ENCODE measurements at regions not wholly inside any gene's neighbourhood (a gene's known extent, or its start where the extent isn't known, plus 50 kb on each side); places are given as distances from the start of the nearest gene placed in this dataset.

DNA sequence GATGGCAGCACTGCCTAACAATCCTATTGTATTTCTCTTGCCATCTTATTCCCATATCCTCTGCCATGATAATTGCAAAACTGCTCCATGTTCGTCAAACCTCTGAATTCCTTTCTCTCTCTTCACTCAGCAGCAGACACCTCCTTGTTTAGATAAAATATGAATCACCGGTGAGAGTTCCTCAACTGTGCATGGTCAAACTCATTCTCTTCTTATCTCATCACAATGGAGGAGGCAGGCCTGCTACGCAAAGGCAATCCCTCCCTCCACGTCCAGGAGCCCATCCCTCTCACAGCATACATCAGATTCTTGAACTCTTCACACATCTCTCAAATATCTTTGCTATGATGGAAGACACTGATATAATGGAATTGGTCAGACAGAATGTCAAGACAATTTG, 90.1 kb upstream of the DAAM1 start (continued):
- TF ChIP-seq, protein P1, sequence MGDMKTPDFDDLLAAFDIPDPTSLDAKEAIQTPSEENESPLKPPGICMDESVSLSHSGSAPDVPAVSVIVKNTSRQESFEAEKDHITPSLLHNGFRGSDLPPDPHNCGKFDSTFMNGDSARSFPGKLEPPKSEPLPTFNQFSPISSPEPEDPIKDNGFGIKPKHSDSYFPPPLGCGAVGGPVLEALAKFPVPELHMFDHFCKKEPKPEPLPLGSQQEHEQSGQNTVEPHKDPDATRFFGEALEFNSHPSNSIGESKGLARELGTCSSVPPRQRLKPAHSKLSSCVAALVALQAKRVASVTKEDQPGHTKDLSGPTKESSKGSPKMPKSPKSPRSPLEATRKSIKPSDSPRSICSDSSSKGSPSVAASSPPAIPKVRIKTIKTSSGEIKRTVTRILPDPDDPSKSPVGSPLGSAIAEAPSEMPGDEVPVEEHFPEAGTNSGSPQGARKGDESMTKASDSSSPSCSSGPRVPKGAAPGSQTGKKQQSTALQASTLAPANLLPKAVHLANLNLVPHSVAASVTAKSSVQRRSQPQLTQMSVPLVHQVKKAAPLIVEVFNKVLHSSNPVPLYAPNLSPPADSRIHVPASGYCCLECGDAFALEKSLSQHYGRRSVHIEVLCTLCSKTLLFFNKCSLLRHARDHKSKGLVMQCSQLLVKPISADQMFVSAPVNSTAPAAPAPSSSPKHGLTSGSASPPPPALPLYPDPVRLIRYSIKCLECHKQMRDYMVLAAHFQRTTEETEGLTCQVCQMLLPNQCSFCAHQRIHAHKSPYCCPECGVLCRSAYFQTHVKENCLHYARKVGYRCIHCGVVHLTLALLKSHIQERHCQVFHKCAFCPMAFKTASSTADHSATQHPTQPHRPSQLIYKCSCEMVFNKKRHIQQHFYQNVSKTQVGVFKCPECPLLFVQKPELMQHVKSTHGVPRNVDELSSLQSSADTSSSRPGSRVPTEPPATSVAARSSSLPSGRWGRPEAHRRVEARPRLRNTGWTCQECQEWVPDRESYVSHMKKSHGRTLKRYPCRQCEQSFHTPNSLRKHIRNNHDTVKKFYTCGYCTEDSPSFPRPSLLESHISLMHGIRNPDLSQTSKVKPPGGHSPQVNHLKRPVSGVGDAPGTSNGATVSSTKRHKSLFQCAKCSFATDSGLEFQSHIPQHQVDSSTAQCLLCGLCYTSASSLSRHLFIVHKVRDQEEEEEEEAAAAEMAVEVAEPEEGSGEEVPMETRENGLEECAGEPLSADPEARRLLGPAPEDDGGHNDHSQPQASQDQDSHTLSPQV (IDR thresholded peaks at IDR 0.05): no peak
- TF ChIP-seq CREB1 (IDR thresholded peaks at IDR 0.05; ENCODE audit: low read depth) (no peak), SMARCA5 (IDR thresholded peaks at IDR 0.05) (no peak)
- TF ChIP-seq, protein P2, sequence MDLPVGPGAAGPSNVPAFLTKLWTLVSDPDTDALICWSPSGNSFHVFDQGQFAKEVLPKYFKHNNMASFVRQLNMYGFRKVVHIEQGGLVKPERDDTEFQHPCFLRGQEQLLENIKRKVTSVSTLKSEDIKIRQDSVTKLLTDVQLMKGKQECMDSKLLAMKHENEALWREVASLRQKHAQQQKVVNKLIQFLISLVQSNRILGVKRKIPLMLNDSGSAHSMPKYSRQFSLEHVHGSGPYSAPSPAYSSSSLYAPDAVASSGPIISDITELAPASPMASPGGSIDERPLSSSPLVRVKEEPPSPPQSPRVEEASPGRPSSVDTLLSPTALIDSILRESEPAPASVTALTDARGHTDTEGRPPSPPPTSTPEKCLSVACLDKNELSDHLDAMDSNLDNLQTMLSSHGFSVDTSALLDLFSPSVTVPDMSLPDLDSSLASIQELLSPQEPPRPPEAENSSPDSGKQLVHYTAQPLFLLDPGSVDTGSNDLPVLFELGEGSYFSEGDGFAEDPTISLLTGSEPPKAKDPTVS (IDR thresholded peaks at IDR 0.05; ENCODE audit: low read depth, low read length): no peak

DNA sequence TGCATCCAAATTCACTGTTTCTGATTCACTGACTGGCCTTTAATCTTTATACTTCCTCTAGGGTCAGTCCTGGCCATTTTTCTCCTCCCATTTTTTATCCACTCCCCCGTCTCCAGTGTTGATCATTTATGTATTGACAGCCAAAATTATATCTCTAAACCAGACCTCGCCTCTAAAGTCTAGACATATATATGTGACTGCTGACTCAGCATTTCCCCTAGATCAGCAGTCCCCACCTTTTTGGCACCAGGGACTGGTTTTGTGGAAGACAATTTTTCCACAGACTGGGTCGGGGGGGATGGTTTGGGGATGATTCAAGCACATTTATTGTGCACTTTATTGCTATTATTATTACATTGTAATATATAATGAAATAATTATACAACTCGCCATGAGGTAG, 88.3 kb upstream of the DAAM1 start:
- CTCF ChIA-PET: no interaction called here
- no peak for FAIRE-seq
- SMC1A ChIA-PET (ENCODE audit: uncharacterized antibody, unreplicated experiment): interaction anchor here (1.0 to 1.3 kb wide), 2 partner anchors 9 to 599 kb away, joined by 3 to 4 read pairs; no protein-coding TSS in a partner anchor
- Histone ChIP-seq H3K9me3 (replicated peaks; ENCODE audit: control insufficient read depth, insufficient read depth, low read length) (no peaks in the 10 kb centered on the region), H3K27me3 (replicated peaks in 1 of 2; ENCODE audit: control insufficient read depth in 2 of 2, insufficient read depth in 2 of 2, low read length in 1 of 2) (no peaks in the 10 kb centered on the region; a peak in 2 of 4 replicates), H4K20me1 (ENCODE audit: control insufficient read depth, insufficient read depth) (no peaks in the 10 kb centered on the region), H2AFZ (ENCODE audit: control insufficient read depth, low read depth, low read length) (no peak overlapping the region), H3K4me3 (no peak overlapping the region), H3K4me2 (ENCODE audit: control insufficient read depth, insufficient read depth) (no peak overlapping the region), H3K27ac (ENCODE audit: control insufficient read depth, insufficient read depth) (no peak overlapping the region), H3K9ac (ENCODE audit: control insufficient read depth, insufficient read depth, low read length) (no peak overlapping the region), H3K79me2 (ENCODE audit: control insufficient read depth, insufficient read depth, low read length) (no peaks in the 10 kb centered on the region), H3K36me3 (ENCODE audit: control insufficient read depth in 2 of 2, insufficient read depth in 2 of 2, low read length in 1 of 2) (no peaks in the 10 kb centered on the region), H3K4me1 (ENCODE audit: control insufficient read depth, insufficient read depth, low read length) (no peaks in the 10 kb centered on the region)
- RAD21 ChIA-PET (ENCODE audit: unreplicated experiment): no interaction called here
- POLR2A ChIA-PET: no interaction called here
- in situ Hi-C loops (cut with MboI) (no loop called here), intact Hi-C loops (cut with micrococcal nuclease; ENCODE audit: unreplicated experiment) (no loop called here)
- ATAC-seq: no peak
- no peak for DNase-seq (ENCODE audit: low read depth, low spot score)
- no TSS peak for BruUV-seq (replicated peaks)
- 23% methylated on average over 4 of the region's 4 CpGs for WGBS (ENCODE audit: insufficient coverage, insufficient replicate concordance, low lambda C conversion rate, missing lambda C conversion rate)
- no peak for TF ChIP-seq NFYA (IDR thresholded peaks at IDR 0.05; ENCODE audit: borderline replicate concordance, low read depth, low read length)
- no peak for TF ChIP-seq POLR2AphosphoS2 (IDR thresholded peaks at IDR 0.05; ENCODE audit: low read depth, low read length)
- no peak for TF ChIP-seq CHD1 (IDR thresholded peaks at IDR 0.05; ENCODE audit: low read depth, low read length)
- no peak for TF ChIP-seq RFX5 (IDR thresholded peaks at IDR 0.05; ENCODE audit: low read depth, low read length)
- TF ChIP-seq FOS (IDR thresholded peaks at IDR 0.05; ENCODE audit: borderline replicate concordance, extremely low read depth, insufficient read length): no peak
- no peak for TF ChIP-seq NR2C1 (IDR thresholded peaks at IDR 0.05)
- TF ChIP-seq SMAD5 (IDR thresholded peaks at IDR 0.05; ENCODE audit: low read depth): no peak
- TF ChIP-seq, protein P3, sequence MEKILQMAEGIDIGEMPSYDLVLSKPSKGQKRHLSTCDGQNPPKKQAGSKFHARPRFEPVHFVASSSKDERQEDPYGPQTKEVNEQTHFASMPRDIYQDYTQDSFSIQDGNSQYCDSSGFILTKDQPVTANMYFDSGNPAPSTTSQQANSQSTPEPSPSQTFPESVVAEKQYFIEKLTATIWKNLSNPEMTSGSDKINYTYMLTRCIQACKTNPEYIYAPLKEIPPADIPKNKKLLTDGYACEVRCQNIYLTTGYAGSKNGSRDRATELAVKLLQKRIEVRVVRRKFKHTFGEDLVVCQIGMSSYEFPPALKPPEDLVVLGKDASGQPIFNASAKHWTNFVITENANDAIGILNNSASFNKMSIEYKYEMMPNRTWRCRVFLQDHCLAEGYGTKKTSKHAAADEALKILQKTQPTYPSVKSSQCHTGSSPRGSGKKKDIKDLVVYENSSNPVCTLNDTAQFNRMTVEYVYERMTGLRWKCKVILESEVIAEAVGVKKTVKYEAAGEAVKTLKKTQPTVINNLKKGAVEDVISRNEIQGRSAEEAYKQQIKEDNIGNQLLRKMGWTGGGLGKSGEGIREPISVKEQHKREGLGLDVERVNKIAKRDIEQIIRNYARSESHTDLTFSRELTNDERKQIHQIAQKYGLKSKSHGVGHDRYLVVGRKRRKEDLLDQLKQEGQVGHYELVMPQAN (conservative IDR thresholded peaks at IDR 0.05): no peak
- no peak for TF ChIP-seq YY1 (IDR thresholded peaks at IDR 0.05; ENCODE audit: low read depth, low read length)
- TF ChIP-seq BRCA1 (IDR thresholded peaks at IDR 0.05; ENCODE audit: low read depth, low read length): no peak
- TF ChIP-seq MEF2A (IDR thresholded peaks at IDR 0.05; ENCODE audit: insufficient read depth, low read depth, low read length): no peak
- TF ChIP-seq, protein P4, sequence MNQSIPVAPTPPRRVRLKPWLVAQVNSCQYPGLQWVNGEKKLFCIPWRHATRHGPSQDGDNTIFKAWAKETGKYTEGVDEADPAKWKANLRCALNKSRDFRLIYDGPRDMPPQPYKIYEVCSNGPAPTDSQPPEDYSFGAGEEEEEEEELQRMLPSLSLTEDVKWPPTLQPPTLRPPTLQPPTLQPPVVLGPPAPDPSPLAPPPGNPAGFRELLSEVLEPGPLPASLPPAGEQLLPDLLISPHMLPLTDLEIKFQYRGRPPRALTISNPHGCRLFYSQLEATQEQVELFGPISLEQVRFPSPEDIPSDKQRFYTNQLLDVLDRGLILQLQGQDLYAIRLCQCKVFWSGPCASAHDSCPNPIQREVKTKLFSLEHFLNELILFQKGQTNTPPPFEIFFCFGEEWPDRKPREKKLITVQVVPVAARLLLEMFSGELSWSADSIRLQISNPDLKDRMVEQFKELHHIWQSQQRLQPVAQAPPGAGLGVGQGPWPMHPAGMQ (IDR thresholded peaks at IDR 0.05; ENCODE audit: borderline replicate concordance): no peak

Measured in GM12878 (cell line).